ENCODE measurements at regions not wholly inside any gene's neighbourhood (a gene's known extent, or its start where the extent isn't known, plus 50 kb on each side); places are given as distances from the start of the nearest gene placed in this dataset.

DNA sequence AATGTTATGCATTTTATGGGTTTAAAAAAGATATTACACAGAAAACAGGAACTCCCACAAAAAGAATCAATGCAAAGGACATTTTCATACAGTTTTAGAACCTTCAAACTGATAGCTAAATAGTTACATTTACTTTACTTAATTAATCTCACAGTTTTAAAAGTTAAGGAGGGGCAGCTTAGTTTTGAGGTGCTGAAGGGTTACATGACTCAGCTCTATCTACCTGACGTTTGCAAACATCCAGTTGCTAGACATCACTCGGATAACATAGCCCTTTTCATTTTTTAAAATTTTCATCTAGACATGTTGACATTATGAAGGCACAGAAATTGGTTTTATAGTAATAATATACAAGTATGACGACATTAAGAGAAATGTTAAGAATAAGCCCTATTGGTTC, 53.7 kb upstream of the HSD17B12 start:
- DNase-seq (ENCODE audit: low spot score): no peak
